ENCODE measurements at regions not wholly inside any gene's neighbourhood (a gene's known extent, or its start where the extent isn't known, plus 50 kb on each side); places are given as distances from the start of the nearest gene placed in this dataset.

DNA sequence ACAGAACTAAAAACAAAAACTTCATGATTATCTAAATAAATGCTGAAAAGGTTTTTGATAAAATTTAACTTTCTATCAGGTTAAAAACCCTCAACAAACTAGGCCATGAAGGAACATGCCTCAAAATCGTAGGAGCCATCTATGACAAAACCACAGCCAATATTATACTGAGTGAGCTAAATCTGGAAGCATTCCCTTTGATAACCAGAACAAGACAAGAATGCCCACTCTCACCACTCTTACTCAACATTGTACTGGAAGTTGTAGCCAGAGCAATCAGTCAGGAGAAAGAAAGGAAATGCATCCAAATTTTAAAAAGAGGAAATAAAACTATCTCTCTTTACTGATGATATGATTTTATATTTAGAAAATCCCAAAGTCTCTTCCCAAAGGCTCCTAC is 228.7 kb downstream of the CHRM2 start:
- DNase-seq (ENCODE audit: extremely low spot score): no peak
- CTCF ChIA-PET: no interaction called here
- TF ChIP-seq TARDBP (IDR thresholded peaks at IDR 0.05) (no peak), L3MBTL2 (conservative IDR thresholded peaks at IDR 0.05) (no peak), SUZ12 (IDR thresholded peaks at IDR 0.05) (no peak), FOXM1 (IDR thresholded peaks at IDR 0.05; ENCODE audit: borderline replicate concordance) (no peak), FOXA1 (IDR thresholded peaks at IDR 0.05) (no peak), ELF4 (IDR thresholded peaks at IDR 0.05) (no peak), NFRKB (IDR thresholded peaks at IDR 0.05) (no peak), ARNT (IDR thresholded peaks at IDR 0.05) (no peak), ZNF384 (IDR thresholded peaks at IDR 0.05) (no peak), LEF1 (IDR thresholded peaks at IDR 0.05; ENCODE audit: borderline replicate concordance) (no peak), HDGF (IDR thresholded peaks at IDR 0.05; ENCODE audit: borderline replicate concordance) (no peak), BHLHE40 (IDR thresholded peaks at IDR 0.05; ENCODE audit: borderline replicate concordance) (no peak), SP1 (IDR thresholded peaks at IDR 0.05) (no peak)
- TF ChIP-seq, protein P1, sequence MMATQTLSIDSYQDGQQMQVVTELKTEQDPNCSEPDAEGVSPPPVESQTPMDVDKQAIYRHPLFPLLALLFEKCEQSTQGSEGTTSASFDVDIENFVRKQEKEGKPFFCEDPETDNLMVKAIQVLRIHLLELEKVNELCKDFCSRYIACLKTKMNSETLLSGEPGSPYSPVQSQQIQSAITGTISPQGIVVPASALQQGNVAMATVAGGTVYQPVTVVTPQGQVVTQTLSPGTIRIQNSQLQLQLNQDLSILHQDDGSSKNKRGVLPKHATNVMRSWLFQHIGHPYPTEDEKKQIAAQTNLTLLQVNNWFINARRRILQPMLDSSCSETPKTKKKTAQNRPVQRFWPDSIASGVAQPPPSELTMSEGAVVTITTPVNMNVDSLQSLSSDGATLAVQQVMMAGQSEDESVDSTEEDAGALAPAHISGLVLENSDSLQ (IDR thresholded peaks at IDR 0.05): no peak
- POLR2A ChIA-PET: no interaction called here

DNA sequence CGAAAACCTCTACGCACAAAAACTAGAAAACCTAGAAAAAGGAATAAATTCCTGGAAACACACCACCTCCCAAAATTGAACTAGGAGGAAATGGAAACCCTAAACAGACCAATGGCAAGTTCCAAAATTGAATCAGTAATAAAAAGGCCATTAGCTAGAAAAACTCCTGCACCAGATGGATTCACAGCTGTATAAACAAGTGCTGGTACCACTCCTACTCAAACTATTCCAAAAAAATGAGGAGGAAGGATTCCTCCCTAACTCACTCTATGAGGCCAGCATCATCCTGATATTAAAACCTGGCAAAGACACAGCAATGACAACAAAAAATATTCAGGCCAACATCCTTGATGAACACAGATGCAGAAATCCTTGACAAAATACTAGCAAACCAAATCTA is 228.2 kb downstream of the CHRM2 start:
- no peak for DNase-seq (ENCODE audit: extremely low spot score)
- ChIA-PET CTCF (no interaction called here), POLR2A (no interaction called here)
- no peak for TF ChIP-seq ZNF384 (IDR thresholded peaks at IDR 0.05)
- TF ChIP-seq, protein P1 (IDR thresholded peaks at IDR 0.05): no peak
- no peak for TF ChIP-seq L3MBTL2 (conservative IDR thresholded peaks at IDR 0.05)
- TF ChIP-seq SUZ12 (IDR thresholded peaks at IDR 0.05): no peak
- TF ChIP-seq NFRKB (IDR thresholded peaks at IDR 0.05): no peak
- TF ChIP-seq SP1 (IDR thresholded peaks at IDR 0.05): no peak
- no peak for TF ChIP-seq BHLHE40 (IDR thresholded peaks at IDR 0.05; ENCODE audit: borderline replicate concordance)
- no peak for TF ChIP-seq CTBP1 (IDR thresholded peaks at IDR 0.05; ENCODE audit: borderline replicate concordance)
- TF ChIP-seq FOXK2 (IDR thresholded peaks at IDR 0.05): no peak
- no peak for TF ChIP-seq LEF1 (IDR thresholded peaks at IDR 0.05; ENCODE audit: borderline replicate concordance)
- no peak for TF ChIP-seq HDGF (IDR thresholded peaks at IDR 0.05; ENCODE audit: borderline replicate concordance)
- no peak for TF ChIP-seq FOXM1 (IDR thresholded peaks at IDR 0.05; ENCODE audit: borderline replicate concordance)
- no peak for TF ChIP-seq ELF4 (IDR thresholded peaks at IDR 0.05)
- no peak for TF ChIP-seq ARNT (IDR thresholded peaks at IDR 0.05)
- TF ChIP-seq FOXA1 (IDR thresholded peaks at IDR 0.05): no peak
- no peak for TF ChIP-seq TARDBP (IDR thresholded peaks at IDR 0.05)

DNA sequence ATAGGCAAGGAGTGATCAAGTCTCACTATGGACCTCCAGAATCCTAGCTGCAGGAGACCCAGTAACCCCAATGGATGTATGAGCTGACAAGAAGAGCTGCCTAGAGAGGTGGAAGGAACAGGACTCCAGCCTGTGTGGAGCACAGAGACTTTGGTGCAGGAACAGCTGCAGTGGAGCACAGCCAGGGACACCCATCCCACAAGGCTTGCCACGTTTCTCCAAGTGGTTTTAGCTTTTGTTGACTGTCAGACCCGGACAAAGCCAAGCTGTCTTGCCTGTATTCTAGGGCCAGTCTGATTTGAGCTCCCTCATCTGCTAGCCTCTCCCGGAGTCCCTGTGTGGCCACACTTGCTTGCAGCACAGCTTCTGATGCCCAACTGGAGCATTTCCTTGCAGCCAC is 224.7 kb downstream of the CHRM2 start:
- DNase-seq (ENCODE audit: extremely low spot score): no peak
- ChIA-PET CTCF (no interaction called here), POLR2A (no interaction called here)
- TF ChIP-seq FOXM1 (IDR thresholded peaks at IDR 0.05; ENCODE audit: borderline replicate concordance) (no peak), FOXK2 (IDR thresholded peaks at IDR 0.05) (no peak), LEF1 (IDR thresholded peaks at IDR 0.05; ENCODE audit: borderline replicate concordance) (no peak), SUZ12 (IDR thresholded peaks at IDR 0.05) (no peak), SP1 (IDR thresholded peaks at IDR 0.05) (no peak), L3MBTL2 (conservative IDR thresholded peaks at IDR 0.05) (no peak), ELF4 (IDR thresholded peaks at IDR 0.05) (no peak), ARNT (IDR thresholded peaks at IDR 0.05) (no peak), HDGF (IDR thresholded peaks at IDR 0.05; ENCODE audit: borderline replicate concordance) (no peak), CTBP1 (IDR thresholded peaks at IDR 0.05; ENCODE audit: borderline replicate concordance) (no peak), ZNF384 (IDR thresholded peaks at IDR 0.05) (no peak), TARDBP (IDR thresholded peaks at IDR 0.05) (no peak)

DNA sequence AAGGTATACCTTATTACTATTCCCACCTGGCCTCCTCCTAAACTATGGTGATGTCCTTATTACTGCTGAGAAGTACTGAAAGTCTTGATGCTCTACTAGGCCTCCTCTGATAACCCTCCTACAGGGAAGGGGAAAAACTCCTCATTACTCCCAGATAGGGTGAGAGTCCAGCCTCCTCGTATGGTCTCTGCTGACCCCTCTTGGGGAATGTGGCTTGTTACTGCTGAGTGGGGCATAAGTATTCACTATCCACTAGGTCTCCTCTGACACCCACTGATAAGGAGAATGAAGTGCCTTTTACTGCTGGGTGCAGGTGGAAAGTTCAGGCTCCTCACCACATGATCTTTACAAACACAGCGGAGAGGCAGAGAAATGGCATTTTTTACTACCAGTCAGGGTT is 222.9 kb downstream of the CHRM2 start:
- POLR2A ChIA-PET: no interaction called here
- TF ChIP-seq ELF4 (IDR thresholded peaks at IDR 0.05): no peak
- no peak for TF ChIP-seq FOXK2 (IDR thresholded peaks at IDR 0.05)
- no peak for TF ChIP-seq TARDBP (IDR thresholded peaks at IDR 0.05)
- TF ChIP-seq NFRKB (IDR thresholded peaks at IDR 0.05): no peak
- TF ChIP-seq ZNF384 (IDR thresholded peaks at IDR 0.05): no peak
- no peak for TF ChIP-seq SUZ12 (IDR thresholded peaks at IDR 0.05)
- no peak for TF ChIP-seq HDGF (IDR thresholded peaks at IDR 0.05; ENCODE audit: borderline replicate concordance)
- no peak for TF ChIP-seq FOXM1 (IDR thresholded peaks at IDR 0.05; ENCODE audit: borderline replicate concordance)
- CTCF ChIA-PET: no interaction called here
- peak; percentile 21 for DNase-seq (ENCODE audit: extremely low spot score)

DNA sequence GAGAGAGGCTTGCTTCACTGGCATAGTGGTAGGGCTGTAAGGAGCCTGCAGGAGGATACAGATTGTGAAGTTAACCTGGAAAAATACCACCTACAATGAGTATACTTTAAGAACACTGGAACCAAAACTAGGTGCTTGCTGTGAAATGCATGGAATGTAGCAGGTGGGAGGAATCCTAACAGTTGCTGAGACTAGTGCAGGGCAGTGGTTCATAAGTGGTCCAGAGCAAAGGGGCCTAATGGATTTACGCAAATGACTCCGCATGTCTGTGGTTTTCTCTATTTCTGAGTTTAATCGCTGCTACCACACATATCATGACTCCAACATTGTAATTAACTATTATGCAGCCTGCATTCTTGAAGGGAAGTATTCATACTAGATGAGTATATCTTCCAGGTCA is 218.4 kb downstream of the CHRM2 start:
- ChIA-PET CTCF (no interaction called here), POLR2A (no interaction called here)
- TF ChIP-seq FOXA1 (IDR thresholded peaks at IDR 0.05) (no peak), SP1 (IDR thresholded peaks at IDR 0.05) (no peak), LEF1 (IDR thresholded peaks at IDR 0.05; ENCODE audit: borderline replicate concordance) (no peak), L3MBTL2 (conservative IDR thresholded peaks at IDR 0.05) (no peak), ARNT (IDR thresholded peaks at IDR 0.05) (no peak), HDGF (IDR thresholded peaks at IDR 0.05; ENCODE audit: borderline replicate concordance) (no peak), CTBP1 (IDR thresholded peaks at IDR 0.05; ENCODE audit: borderline replicate concordance) (no peak), FOXK2 (IDR thresholded peaks at IDR 0.05) (no peak), BHLHE40 (IDR thresholded peaks at IDR 0.05; ENCODE audit: borderline replicate concordance) (no peak), FOXM1 (IDR thresholded peaks at IDR 0.05; ENCODE audit: borderline replicate concordance) (no peak), NFRKB (IDR thresholded peaks at IDR 0.05) (no peak), TARDBP (IDR thresholded peaks at IDR 0.05) (no peak), SUZ12 (IDR thresholded peaks at IDR 0.05) (no peak)
- DNase-seq (ENCODE audit: extremely low spot score): no peak

DNA sequence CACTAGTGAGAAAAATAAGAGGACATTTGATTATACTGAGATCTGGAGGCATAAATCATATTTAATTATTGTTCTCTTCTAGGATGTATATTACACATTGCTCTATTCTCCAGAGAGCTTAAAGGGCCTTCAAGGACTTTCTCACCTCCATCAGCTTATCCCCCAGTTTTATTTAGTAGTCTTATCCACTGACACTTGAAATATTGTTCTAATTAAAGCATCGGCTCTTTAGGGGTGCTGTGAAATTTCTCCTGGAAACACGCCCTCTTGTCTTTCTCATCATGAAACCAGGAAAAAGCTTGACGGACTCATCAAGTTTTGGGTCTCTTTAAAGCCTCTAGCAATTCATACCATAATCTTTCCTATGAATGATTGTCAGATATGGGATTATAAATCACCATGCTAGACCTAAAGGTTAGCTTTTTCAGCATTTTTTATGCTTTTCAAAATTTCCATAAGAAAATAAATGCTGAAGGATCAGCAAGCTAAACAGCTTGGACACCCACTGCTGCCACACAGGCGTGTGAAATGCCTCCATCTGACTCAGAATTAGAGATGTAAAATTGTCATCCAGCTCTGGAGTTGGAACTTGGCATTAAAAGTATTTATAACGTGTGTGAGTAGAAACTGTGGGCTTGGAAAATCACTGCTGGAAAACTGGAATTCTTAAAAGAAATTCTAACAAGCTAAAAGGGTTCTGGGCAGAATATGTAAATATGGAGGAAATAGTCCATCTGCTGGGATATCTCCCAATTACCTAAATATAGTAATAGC is 216.3 kb downstream of the CHRM2 start:
- TF ChIP-seq L3MBTL2 (conservative IDR thresholded peaks at IDR 0.05) (no peak), HDGF (IDR thresholded peaks at IDR 0.05; ENCODE audit: borderline replicate concordance) (no peak), ELF4 (IDR thresholded peaks at IDR 0.05) (no peak)
- ChIA-PET CTCF (no interaction called here), POLR2A (no interaction called here)

More for the DNA sequence above, 216.3 kb downstream of the CHRM2 start:
- DNase-seq (ENCODE audit: extremely low spot score): no peak

Data from HEK293T (cell line).